Fibroblast of pulmonary artery (primary cell): ENCODE measurements at regions not wholly inside any gene's neighbourhood (a gene's known extent, or its start where the extent isn't known, plus 50 kb on each side); places are given as distances from the start of the nearest gene placed in this dataset.

ENCODE experiments used
- DNase-seq: peaks from one replicate; pipeline ENCODE4 v3.0.0-alpha.2; 2010; ENCODE audit warnings: low read depth
- H3K4me3 ChIP-seq: replicated peaks from 2 replicates; pipeline ENCODE4 v1.5.1; 2011; ENCODE audit warnings: low read depth, mild to moderate bottlenecking, control low read depth, low read length, moderate library complexity
- CTCF ChIP-seq: IDR thresholded peaks from 2 replicates; pipeline ENCODE4 v1.5.1; 2011; ENCODE audit warnings: mild to moderate bottlenecking, control low read depth, low read length, inconsistent platforms; ENCODE audit errors: missing control alignments

- no peak for TF ChIP-seq CTCF
- no peak for DNase-seq
Measured at GRCh38 chr1:79839882-79840281, 833.4 kb upstream of the ADGRL4 start.

GRCh38 chr1:79827446-79827845, 820.9 kb upstream of the ADGRL4 start:
- TF ChIP-seq CTCF: no peak

More at GRCh38 chr1:79839882-79840281, 833.4 kb upstream of the ADGRL4 start:
- no peak overlapping the region for H3K4me3 ChIP-seq

GRCh38 chr1:79825551-79825950, 819.0 kb upstream of the ADGRL4 start:
- no peak overlapping the region for H3K4me3 ChIP-seq
- no peak for DNase-seq
- TF ChIP-seq CTCF: no peak

More at GRCh38 chr1:79827446-79827845, 820.9 kb upstream of the ADGRL4 start:
- DNase-seq: no peak
- H3K4me3 ChIP-seq: no peak overlapping the region

GRCh38 chr1:79822053-79822452, 815.5 kb upstream of the ADGRL4 start:
- H3K4me3 ChIP-seq: no peak overlapping the region
- DNase-seq: no peak
- no peak for TF ChIP-seq CTCF

- no peak overlapping the region for H3K4me3 ChIP-seq
Measured at GRCh38 chr1:79819140-79819539, 812.6 kb upstream of the ADGRL4 start.

GRCh38 chr1:79817031-79817560, 810.6 kb upstream of the ADGRL4 start:
- no peak for TF ChIP-seq CTCF
- no peak for DNase-seq
- no peak overlapping the region for H3K4me3 ChIP-seq

More at GRCh38 chr1:79819140-79819539, 812.6 kb upstream of the ADGRL4 start:
- DNase-seq: no peak
- TF ChIP-seq CTCF: no peak

- TF ChIP-seq CTCF: no peak
- no peak overlapping the region for H3K4me3 ChIP-seq
- DNase-seq: no peak
Measured at GRCh38 chr1:79815115-79815514, 808.6 kb upstream of the ADGRL4 start.
